ENCODE measurements at regions not wholly inside any gene's neighbourhood (a gene's known extent, or its start where the extent isn't known, plus 50 kb on each side); places are given as distances from the start of the nearest gene placed in this dataset.

DNA sequence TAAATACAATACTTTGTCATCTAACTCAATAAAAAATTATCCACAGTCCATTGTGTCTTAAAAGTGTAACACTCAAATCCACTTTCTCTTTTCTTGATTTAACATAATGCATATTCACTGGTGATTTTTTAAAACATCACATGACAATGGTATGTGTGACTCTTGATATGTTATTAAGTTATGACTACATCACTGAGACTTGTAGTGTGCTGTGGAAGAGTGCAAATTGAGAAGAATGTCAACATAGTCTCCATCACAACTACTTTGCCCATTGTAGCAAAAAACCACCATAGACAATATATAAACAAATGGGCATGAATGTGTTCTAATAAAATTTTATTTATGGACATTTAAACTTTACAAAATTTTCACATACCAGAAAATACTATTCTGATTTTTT, 380.7 kb upstream of the PMFBP1 start:
- peaks cover 0 to 3% (median 0%) of the 10 kb centered on the region in 3 donors for H3K9me3 ChIP-seq
- intact Hi-C loops (cut with DNase I; ENCODE audit: low total_unique reads) (no loop called here), in situ Hi-C loops (cut with MboI; ENCODE audit: low sequenced_read_pairs in 4 of 4) (no loop called here)
- H3K27me3 ChIP-seq, result no peaks in the 10 kb centered on the region
- TF ChIP-seq POLR2A (IDR thresholded peaks at IDR 0.05), result no peak
- TF ChIP-seq, protein P1, sequence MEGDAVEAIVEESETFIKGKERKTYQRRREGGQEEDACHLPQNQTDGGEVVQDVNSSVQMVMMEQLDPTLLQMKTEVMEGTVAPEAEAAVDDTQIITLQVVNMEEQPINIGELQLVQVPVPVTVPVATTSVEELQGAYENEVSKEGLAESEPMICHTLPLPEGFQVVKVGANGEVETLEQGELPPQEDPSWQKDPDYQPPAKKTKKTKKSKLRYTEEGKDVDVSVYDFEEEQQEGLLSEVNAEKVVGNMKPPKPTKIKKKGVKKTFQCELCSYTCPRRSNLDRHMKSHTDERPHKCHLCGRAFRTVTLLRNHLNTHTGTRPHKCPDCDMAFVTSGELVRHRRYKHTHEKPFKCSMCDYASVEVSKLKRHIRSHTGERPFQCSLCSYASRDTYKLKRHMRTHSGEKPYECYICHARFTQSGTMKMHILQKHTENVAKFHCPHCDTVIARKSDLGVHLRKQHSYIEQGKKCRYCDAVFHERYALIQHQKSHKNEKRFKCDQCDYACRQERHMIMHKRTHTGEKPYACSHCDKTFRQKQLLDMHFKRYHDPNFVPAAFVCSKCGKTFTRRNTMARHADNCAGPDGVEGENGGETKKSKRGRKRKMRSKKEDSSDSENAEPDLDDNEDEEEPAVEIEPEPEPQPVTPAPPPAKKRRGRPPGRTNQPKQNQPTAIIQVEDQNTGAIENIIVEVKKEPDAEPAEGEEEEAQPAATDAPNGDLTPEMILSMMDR (IDR thresholded peaks at IDR 0.05 in 4 of 5, conservative IDR thresholded peaks at IDR 0.05 in 1 of 5), result no peak
- no peaks in the 10 kb centered on the region for H3K36me3 ChIP-seq
- DNase-seq, result no peak
- H3K4me3 ChIP-seq, result no peak overlapping the region
- H3K27ac ChIP-seq, result no peak overlapping the region
- no peaks in the 10 kb centered on the region for H3K4me1 ChIP-seq
- ATAC-seq, result no peak

DNA sequence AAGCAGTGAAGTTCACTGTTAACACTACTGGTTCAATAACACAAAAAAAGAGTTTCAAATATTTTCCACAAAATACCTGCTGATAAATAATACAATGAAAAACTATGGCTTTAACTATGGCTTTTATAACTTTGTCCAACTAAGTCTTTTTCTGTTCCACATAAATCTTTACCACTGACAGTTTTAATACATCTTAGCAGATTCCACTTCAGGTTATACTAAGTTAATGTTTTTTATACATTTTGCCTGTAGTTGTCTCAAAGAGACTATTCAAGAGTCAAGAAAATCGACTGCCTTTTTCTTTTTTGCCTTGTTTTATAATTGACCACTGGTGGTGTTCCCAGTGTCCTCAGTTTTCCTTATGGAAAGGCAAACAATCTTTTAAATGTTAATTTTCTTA, 379.7 kb upstream of the PMFBP1 start:
- TF ChIP-seq POLR2A (IDR thresholded peaks at IDR 0.05), result no peak
- TF ChIP-seq, protein P1 (IDR thresholded peaks at IDR 0.05 in 4 of 5, conservative IDR thresholded peaks at IDR 0.05 in 1 of 5), result no peak
- in situ Hi-C loops (cut with MboI; ENCODE audit: low sequenced_read_pairs in 4 of 4) (no loop called here), intact Hi-C loops (cut with DNase I; ENCODE audit: low total_unique reads) (no loop called here)
- no peak for ATAC-seq
- Histone ChIP-seq H3K36me3 (no peaks in the 10 kb centered on the region), H3K4me1 (no peaks in the 10 kb centered on the region), H3K9me3 (peaks cover 0 to 3% (median 0%) of the 10 kb centered on the region in 3 donors), H3K27ac (no peak overlapping the region), H3K4me3 (no peak overlapping the region), H3K27me3 (no peaks in the 10 kb centered on the region)
- no peak for DNase-seq

DNA sequence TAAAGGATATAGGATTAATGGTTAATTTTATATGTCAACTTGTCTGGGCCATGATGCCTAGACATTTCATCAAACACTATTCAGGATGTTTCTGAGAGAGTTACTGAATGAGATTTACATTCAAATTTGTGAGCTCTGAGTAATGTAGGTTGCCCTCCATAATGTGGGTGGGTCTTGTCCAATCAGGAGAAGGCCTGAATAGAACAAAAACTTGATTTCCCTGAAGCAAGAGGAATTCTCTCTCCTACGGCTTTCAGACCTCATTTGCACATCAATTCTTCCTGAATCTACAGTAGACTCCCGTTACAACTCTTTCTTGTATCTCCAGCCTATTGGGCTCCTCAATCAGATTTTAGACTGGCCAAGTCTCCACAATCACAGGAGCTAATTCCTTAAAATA, 377.9 kb upstream of the PMFBP1 start:
- DNase-seq (no peak), ATAC-seq (no peak)
- Histone ChIP-seq H3K4me3 (no peak overlapping the region), H3K27ac (no peak overlapping the region), H3K36me3 (no peaks in the 10 kb centered on the region), H3K27me3 (no peaks in the 10 kb centered on the region), H3K9me3 (peaks cover 0 to 3% (median 0%) of the 10 kb centered on the region in 3 donors), H3K4me1 (no peaks in the 10 kb centered on the region)
- intact Hi-C loops (cut with DNase I; ENCODE audit: low total_unique reads) (no loop called here), in situ Hi-C loops (cut with MboI; ENCODE audit: low sequenced_read_pairs in 4 of 4) (no loop called here)
- TF ChIP-seq, protein P1 (IDR thresholded peaks at IDR 0.05 in 4 of 5, conservative IDR thresholded peaks at IDR 0.05 in 1 of 5), result no peak
- no peak for TF ChIP-seq POLR2A (IDR thresholded peaks at IDR 0.05)

DNA sequence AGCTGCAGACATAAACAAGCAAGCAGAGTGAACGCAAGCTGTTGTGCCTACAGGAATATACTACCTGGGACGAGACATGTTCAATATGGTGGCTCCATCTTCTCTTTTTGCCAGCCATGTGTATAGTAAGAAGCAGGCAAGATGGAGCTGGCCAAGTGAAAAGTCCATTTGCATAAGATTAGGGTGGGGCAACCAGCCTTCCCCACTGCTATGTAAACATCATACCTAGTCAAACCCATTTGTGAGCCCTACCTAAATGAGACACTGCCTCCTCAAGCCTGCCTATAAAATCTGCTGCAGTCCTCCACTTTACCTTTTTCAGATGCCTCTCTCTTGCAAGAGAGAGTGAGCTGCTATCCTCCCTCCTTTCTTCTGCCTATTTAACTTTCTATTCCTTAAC, 370.1 kb upstream of the PMFBP1 start:
- in situ Hi-C loops (cut with MboI; ENCODE audit: low sequenced_read_pairs in 4 of 4) (no loop called here), intact Hi-C loops (cut with DNase I; ENCODE audit: low total_unique reads) (no loop called here)
- DNase-seq, result no peak

DNA sequence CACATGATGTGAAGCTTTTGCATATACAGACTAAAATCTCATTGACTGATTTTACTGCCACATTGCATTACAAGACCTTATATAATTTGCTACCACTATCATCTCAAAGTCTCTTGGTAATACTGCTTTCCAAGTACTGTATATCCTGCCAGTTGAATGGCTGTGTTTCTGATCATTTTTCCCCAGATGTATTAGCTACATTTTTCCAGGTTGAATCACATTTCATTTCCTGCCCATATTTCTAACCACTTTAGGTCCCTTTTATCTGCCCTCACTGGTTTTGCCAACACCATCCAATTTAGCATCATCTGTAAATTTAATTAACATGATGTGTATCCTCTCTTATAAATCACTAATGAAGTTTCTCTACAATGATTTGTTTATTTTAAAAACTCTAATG, 365.7 kb upstream of the PMFBP1 start:
- no peak overlapping the region for H3K4me3 ChIP-seq
- no peak overlapping the region for H3K27ac ChIP-seq
- in situ Hi-C loops (cut with MboI; ENCODE audit: low sequenced_read_pairs in 4 of 4), result no loop called here
- TF ChIP-seq, protein P1 (IDR thresholded peaks at IDR 0.05 in 4 of 5, conservative IDR thresholded peaks at IDR 0.05 in 1 of 5), result no peak
- no peak for TF ChIP-seq POLR2A (IDR thresholded peaks at IDR 0.05)
- ATAC-seq (no peak), DNase-seq (no peak)
- no peaks in the 10 kb centered on the region for H3K4me1 ChIP-seq
- H3K9me3 ChIP-seq, result no peaks in the 10 kb centered on the region
- H3K27me3 ChIP-seq, result no peaks in the 10 kb centered on the region
- intact Hi-C loops (cut with DNase I; ENCODE audit: low total_unique reads), result no loop called here
- H3K36me3 ChIP-seq, result no peaks in the 10 kb centered on the region

More for the DNA sequence above, 370.1 kb upstream of the PMFBP1 start:
- Histone ChIP-seq H3K4me1 (no peaks in the 10 kb centered on the region), H3K36me3 (no peaks in the 10 kb centered on the region), H3K9me3 (no peaks in the 10 kb centered on the region), H3K27ac (no peak overlapping the region), H3K27me3 (no peaks in the 10 kb centered on the region), H3K4me3 (no peak overlapping the region)
- TF ChIP-seq, protein P1 (IDR thresholded peaks at IDR 0.05 in 4 of 5, conservative IDR thresholded peaks at IDR 0.05 in 1 of 5), result no peak
- TF ChIP-seq POLR2A (IDR thresholded peaks at IDR 0.05), result no peak
- ATAC-seq, result no peak
